ENCODE measurements at regions not wholly inside any gene's neighbourhood (a gene's known extent, or its start where the extent isn't known, plus 50 kb on each side); places are given as distances from the start of the nearest gene placed in this dataset.

DNA sequence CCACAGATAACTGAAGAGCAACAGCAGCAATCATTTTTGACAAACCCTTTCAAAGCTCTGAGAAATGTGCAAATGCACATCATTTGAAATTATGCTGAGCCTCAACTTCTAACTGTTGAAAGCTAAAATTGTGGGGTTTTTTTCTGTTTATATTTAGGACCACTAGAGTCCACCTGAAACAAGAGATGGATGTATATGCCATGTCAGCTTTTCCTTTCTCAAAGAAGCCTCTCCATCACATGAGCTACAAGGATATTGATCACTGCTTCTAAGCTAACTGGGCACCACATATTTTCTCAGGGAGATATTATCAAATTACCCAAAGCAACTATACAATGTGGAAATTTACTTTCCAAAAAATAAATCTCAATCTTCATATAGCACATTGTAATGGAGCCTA, 498.6 kb upstream of the ZNF385D start:
- TF ChIP-seq, protein P1, sequence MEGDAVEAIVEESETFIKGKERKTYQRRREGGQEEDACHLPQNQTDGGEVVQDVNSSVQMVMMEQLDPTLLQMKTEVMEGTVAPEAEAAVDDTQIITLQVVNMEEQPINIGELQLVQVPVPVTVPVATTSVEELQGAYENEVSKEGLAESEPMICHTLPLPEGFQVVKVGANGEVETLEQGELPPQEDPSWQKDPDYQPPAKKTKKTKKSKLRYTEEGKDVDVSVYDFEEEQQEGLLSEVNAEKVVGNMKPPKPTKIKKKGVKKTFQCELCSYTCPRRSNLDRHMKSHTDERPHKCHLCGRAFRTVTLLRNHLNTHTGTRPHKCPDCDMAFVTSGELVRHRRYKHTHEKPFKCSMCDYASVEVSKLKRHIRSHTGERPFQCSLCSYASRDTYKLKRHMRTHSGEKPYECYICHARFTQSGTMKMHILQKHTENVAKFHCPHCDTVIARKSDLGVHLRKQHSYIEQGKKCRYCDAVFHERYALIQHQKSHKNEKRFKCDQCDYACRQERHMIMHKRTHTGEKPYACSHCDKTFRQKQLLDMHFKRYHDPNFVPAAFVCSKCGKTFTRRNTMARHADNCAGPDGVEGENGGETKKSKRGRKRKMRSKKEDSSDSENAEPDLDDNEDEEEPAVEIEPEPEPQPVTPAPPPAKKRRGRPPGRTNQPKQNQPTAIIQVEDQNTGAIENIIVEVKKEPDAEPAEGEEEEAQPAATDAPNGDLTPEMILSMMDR (IDR thresholded peaks at IDR 0.05 in 2 of 3, conservative IDR thresholded peaks at IDR 0.05 in 1 of 3; ENCODE audit: insufficient read depth in 2 of 3, low read depth in 1 of 3, low read length in 3 of 3), result no peak
- no peak for TF ChIP-seq ELF1 (tag; IDR thresholded peaks at IDR 0.05)
- TF ChIP-seq, protein P2, sequence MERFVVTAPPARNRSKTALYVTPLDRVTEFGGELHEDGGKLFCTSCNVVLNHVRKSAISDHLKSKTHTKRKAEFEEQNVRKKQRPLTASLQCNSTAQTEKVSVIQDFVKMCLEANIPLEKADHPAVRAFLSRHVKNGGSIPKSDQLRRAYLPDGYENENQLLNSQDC (CRISPR knock-in tag; IDR thresholded peaks at IDR 0.05), result no peak
- no peak for TF ChIP-seq NELFE (IDR thresholded peaks at IDR 0.05; ENCODE audit: insufficient read depth, insufficient read length)
- TF ChIP-seq YY1 (IDR thresholded peaks at IDR 0.05; ENCODE audit: borderline replicate concordance in 1 of 3, control insufficient read depth in 1 of 3, extremely low read depth in 1 of 3, insufficient read depth in 3 of 3, insufficient read length in 1 of 3, insufficient replicate concordance in 2 of 3, low read depth in 1 of 3, low read length in 2 of 3), result no peak
- TF ChIP-seq TCF7L2 (IDR thresholded peaks at IDR 0.05; ENCODE audit: low read depth, low read length), result no peak
- no peak for TF ChIP-seq HDAC1 (IDR thresholded peaks at IDR 0.05)
- TF ChIP-seq ZKSCAN8 (CRISPR knock-in tag; IDR thresholded peaks at IDR 0.05), result no peak
- TF ChIP-seq FOXJ3 (CRISPR knock-in tag; IDR thresholded peaks at IDR 0.05), result no peak
- TF ChIP-seq, protein P3, sequence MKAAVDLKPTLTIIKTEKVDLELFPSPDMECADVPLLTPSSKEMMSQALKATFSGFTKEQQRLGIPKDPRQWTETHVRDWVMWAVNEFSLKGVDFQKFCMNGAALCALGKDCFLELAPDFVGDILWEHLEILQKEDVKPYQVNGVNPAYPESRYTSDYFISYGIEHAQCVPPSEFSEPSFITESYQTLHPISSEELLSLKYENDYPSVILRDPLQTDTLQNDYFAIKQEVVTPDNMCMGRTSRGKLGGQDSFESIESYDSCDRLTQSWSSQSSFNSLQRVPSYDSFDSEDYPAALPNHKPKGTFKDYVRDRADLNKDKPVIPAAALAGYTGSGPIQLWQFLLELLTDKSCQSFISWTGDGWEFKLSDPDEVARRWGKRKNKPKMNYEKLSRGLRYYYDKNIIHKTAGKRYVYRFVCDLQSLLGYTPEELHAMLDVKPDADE (conservative IDR thresholded peaks at IDR 0.05; ENCODE audit: control insufficient read depth, low read depth, low read length), result no peak
- no peak for TF ChIP-seq TEAD2 (tag; IDR thresholded peaks at IDR 0.05)
- TF ChIP-seq, protein P4, sequence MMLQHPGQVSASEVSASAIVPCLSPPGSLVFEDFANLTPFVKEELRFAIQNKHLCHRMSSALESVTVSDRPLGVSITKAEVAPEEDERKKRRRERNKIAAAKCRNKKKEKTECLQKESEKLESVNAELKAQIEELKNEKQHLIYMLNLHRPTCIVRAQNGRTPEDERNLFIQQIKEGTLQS (IDR thresholded peaks at IDR 0.05), result no peak
- TF ChIP-seq, protein P4 (CRISPR knock-in tag; conservative IDR thresholded peaks at IDR 0.05), result no peak
- no peak for TF ChIP-seq RFX5 (IDR thresholded peaks at IDR 0.05; ENCODE audit: low read depth, low read length)
- TF ChIP-seq, protein P5, sequence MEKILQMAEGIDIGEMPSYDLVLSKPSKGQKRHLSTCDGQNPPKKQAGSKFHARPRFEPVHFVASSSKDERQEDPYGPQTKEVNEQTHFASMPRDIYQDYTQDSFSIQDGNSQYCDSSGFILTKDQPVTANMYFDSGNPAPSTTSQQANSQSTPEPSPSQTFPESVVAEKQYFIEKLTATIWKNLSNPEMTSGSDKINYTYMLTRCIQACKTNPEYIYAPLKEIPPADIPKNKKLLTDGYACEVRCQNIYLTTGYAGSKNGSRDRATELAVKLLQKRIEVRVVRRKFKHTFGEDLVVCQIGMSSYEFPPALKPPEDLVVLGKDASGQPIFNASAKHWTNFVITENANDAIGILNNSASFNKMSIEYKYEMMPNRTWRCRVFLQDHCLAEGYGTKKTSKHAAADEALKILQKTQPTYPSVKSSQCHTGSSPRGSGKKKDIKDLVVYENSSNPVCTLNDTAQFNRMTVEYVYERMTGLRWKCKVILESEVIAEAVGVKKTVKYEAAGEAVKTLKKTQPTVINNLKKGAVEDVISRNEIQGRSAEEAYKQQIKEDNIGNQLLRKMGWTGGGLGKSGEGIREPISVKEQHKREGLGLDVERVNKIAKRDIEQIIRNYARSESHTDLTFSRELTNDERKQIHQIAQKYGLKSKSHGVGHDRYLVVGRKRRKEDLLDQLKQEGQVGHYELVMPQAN (IDR thresholded peaks at IDR 0.05; ENCODE audit: borderline replicate concordance), result no peak
